Cardiac fibroblast (primary cell): ENCODE measurements at regions not wholly inside any gene's neighbourhood (a gene's known extent, or its start where the extent isn't known, plus 50 kb on each side); places are given as distances from the start of the nearest gene placed in this dataset.

Experiments
- DNase-seq, 2 donors: peaks; one replicate each; pipeline versions ENCODE4 v3.0.0 to v3.0.0-alpha.2; 2010; ENCODE audit warnings: low read depth in 2 of 2
- H3K4me3 ChIP-seq, 2 donors: replicated peaks in 1 of 2; 1 replicate in 1 of 2; 2 replicates in 1 of 2; pipeline ENCODE4 v1.5.1; 2011; ENCODE audit warnings: low read depth in 2 of 2, low read length in 2 of 2, mild to moderate bottlenecking in 2 of 2, moderate library complexity in 1 of 2
- TF ChIP-seq, protein P1 (sequence below): IDR thresholded peaks from one replicate; pipeline ENCODE4 v1.5.1; 2011; ENCODE audit warnings: low read depth, mild to moderate bottlenecking, low read length, inconsistent platforms

DNA sequence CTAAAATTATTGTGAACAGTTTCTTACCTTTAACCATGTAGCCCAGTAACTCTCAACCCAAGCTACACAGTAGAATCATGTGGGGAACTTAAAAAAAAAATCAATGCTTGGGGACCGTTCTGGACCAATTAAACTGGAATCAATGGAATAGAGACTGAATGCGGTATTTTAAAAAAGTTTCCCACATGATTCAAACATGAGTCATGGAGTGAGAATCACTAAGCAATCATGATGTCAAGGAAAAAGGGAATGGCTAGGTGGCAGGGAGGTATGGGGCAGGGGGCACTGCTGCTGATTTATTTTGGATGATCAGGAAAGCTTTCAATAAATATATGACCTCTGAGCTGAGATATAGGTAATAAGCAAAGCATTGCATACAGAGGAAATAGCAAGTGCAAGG, 250.5 kb upstream of the RORA start:
- peak in 1 of 2 donors; percentile 45 for DNase-seq
- H3K4me3 ChIP-seq, result no peak overlapping the region
- TF ChIP-seq, protein P1, sequence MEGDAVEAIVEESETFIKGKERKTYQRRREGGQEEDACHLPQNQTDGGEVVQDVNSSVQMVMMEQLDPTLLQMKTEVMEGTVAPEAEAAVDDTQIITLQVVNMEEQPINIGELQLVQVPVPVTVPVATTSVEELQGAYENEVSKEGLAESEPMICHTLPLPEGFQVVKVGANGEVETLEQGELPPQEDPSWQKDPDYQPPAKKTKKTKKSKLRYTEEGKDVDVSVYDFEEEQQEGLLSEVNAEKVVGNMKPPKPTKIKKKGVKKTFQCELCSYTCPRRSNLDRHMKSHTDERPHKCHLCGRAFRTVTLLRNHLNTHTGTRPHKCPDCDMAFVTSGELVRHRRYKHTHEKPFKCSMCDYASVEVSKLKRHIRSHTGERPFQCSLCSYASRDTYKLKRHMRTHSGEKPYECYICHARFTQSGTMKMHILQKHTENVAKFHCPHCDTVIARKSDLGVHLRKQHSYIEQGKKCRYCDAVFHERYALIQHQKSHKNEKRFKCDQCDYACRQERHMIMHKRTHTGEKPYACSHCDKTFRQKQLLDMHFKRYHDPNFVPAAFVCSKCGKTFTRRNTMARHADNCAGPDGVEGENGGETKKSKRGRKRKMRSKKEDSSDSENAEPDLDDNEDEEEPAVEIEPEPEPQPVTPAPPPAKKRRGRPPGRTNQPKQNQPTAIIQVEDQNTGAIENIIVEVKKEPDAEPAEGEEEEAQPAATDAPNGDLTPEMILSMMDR, result no peak

DNA sequence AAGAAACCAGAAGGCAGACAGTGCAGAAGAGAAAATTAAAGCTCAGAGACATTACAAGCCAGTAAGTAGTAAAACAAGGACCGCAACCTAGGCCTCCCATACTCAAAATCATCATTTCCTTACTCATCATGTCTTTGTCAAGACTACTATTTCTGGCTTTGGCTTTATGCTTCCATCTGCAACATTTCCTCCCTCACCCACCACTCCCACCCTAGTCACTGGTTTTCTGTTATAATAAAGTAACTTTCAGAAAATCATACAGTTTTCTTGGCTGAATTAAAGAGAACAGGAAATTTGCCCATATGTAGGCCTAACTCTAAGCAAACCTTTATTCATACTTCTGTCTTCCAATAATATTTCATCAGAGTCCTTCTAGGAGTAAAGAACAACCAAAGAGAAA, 247.6 kb upstream of the RORA start:
- DNase-seq, result no peak
- TF ChIP-seq, protein P1, result no peak
- H3K4me3 ChIP-seq, result no peak overlapping the region

GRCh38 chr15:61474796-61475195, 245.7 kb upstream of the RORA start:
- TF ChIP-seq, protein P1, result no peak
- no peak overlapping the region for H3K4me3 ChIP-seq
- DNase-seq, result peak in 1 of 2 donors; percentile 13

DNA sequence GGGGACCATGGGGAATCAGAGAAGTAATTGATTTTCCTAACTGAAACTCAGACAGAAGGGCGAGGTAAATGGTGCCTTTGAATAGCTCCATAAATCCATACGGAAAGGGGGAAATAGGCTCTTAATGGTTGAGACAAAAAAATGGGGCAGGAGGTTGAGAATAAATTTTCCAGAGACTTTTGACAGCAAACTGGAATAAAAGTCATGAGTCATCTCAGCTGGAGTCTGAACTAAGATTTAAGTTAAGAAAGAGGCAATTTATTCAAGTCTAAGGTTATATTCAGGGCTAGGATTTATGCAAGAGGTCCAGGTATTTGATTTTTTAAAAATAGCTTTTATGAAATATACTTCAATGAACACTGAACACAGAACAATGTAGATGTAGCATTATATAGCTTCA, 238.7 kb upstream of the RORA start:
- no peak overlapping the region for H3K4me3 ChIP-seq
- TF ChIP-seq, protein P1, result no peak
- DNase-seq, result no peak

DNA sequence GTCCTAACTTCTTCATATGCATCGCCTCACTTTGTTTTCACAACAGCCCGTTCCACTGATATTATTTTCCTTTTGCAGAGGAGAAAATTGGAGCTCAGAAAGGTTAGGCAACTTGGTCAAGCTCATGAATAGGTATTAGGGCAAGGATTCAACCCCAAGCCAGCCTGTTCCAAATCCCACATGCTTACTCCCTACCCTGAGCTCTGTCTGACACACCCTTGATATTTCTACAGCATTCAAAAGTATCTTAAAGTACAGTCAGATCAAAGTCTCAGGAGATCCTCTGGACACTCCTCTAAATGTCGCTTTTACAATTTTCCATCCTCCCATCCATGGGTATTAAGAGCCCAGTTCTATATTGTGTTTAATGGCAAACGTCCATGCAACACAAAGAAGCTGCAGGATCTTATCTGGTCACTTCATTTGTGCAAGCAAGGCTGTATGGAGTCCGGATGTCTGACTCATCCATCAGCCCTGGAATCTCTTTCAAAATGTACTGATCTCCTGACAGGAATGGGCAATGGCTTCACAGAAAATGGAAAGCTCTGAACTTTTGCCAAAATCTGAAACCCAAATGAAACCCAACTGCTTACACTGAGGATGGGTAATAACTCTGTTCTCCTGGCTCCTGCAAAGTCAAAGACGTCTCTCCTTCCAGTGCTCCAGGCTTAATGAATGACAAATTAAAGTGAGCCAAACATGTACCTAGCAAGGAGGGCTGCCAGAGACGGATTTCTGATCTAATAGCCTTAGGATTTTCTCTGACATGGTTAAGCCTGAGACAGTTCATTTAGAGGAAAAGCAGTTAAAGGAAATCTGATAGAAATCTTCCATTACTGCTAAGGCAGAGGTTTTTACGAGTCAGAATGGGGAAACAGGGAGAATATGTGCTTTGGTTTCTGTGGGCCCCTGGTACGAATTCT, 230.9 kb upstream of the RORA start:
- DNase-seq, result peak; percentile 65 to 85
- TF ChIP-seq, protein P1, result no peak
- H3K4me3 ChIP-seq, result no peak overlapping the region

DNA sequence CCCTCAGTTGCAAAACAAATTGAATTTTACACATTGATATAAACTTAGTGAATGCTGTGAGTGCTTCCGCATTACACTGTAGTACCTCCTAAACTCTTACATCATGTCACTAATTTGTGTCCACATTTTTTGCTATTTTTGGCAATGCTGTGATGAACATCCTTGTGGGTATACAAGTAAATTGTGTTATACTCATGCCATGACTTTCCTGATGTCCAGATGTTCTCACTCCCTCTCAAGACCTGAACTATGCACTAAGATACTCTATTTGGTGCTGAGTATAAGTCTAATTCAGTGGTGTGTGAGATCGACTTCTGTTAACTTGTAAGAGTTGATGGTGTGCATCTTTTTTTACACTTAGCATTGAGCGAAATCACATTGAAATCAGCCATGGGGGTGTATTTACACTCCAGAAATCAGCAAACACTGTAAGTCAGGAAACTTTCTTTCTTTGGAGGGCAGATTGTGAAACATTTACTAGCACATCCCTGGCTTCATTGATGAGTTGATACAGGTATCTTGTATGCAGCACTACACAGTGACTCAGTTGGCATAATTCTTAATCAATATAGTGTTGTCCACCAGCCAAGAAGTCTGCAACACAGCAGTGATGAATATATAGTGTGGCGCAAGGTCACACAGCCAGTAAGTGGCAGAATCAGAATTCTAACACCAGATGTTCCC, 228.1 kb upstream of the RORA start:
- DNase-seq, result no peak
- TF ChIP-seq, protein P1, result no peak
- H3K4me3 ChIP-seq, result no peak overlapping the region
